Naive thymus-derived CD4-positive, alpha-beta T cell (primary cell): ENCODE measurements at regions not wholly inside any gene's neighbourhood (a gene's known extent, or its start where the extent isn't known, plus 50 kb on each side); places are given as distances from the start of the nearest gene placed in this dataset.
"Not testable (repeated sequence)": the region's sequence is repeated elsewhere in the genome, so short reads cannot be mapped to it uniquely, and the experiment has no call there.

ENCODE experiments used
- ATAC-seq: fragments of 150-1000 bp; cut with Tn5 transposase; 2 replicates; pipeline ENCODE4 v1.10.0; 2021; ENCODE audit warnings: mild to moderate bottlenecking, moderate library complexity
- CTCF ChIA-PET: fragments of 350-600 bp; sonication (Branson Sonifier 250); formaldehyde crosslinking; loops from one replicate; lab custom pipeline; 2021; ENCODE audit warnings: antibody characterized with exemption; lab: Charles Lee
- POLR2A ChIA-PET: fragments of 350-600 bp; sonication (Branson Sonifier 250); formaldehyde crosslinking; loops from one replicate; lab custom pipeline; 2021; ENCODE audit warnings: antibody characterized with exemption, inconsistent platforms; lab: Charles Lee
- DNase-seq, 9 donors: peaks; one replicate each; pipeline versions ENCODE4 v3.0.0 to v3.0.0-alpha.2; 2020 to 2022; ENCODE audit warnings: mixed read lengths in 1 of 9
- H3K27ac ChIP-seq: one replicate; pipeline ENCODE4 v1.7.0; 2013; ENCODE audit warnings: mild to moderate bottlenecking, low read depth, low read length, moderate library complexity
- H3K27me3 ChIP-seq, 2 donors: one replicate each; pipeline ENCODE4 v1.7.0; 2013; ENCODE audit warnings: low read length in 2 of 2, mild to moderate bottlenecking in 2 of 2, moderate library complexity in 2 of 2; ENCODE audit not compliant: control insufficient read depth in 2 of 2, insufficient read depth in 2 of 2
- H3K36me3 ChIP-seq, 3 experiments: 1 replicate in 2 of 3; 2 replicates in 1 of 3; pipeline ENCODE4 v1.7.0; 2013; ENCODE audit warnings: low read length in 3 of 3, mild to moderate bottlenecking in 3 of 3, moderate library complexity in 1 of 3; ENCODE audit not compliant: insufficient read depth in 3 of 3, control insufficient read depth in 2 of 3
- H3K4me1 ChIP-seq, 2 donors: one replicate each; pipeline ENCODE4 v1.7.0; 2013; ENCODE audit warnings: low read length in 2 of 2, mild to moderate bottlenecking in 2 of 2, moderate library complexity in 1 of 2; ENCODE audit not compliant: control insufficient read depth in 2 of 2, insufficient read depth in 2 of 2
- H3K4me3 ChIP-seq: 2 replicates; pipeline ENCODE4 v1.7.0; 2013; ENCODE audit warnings: mild to moderate bottlenecking, low read length
- H3K9me3 ChIP-seq, 3 experiments: 1 replicate in 2 of 3; 2 replicates in 1 of 3; pipeline ENCODE4 v1.7.0; 2013; ENCODE audit warnings: low read length in 3 of 3; ENCODE audit not compliant: control insufficient read depth in 2 of 3
- H3K27ac Mint-ChIP-seq, 9 donors: one replicate each; pipeline ENCODE4 v1.8.0; 2020 to 2022; ENCODE audit warnings: mixed read lengths in 9 of 9, mild to moderate bottlenecking in 8 of 9, moderate library complexity in 5 of 9, inconsistent platforms in 2 of 9
- H3K27me3 Mint-ChIP-seq, 5 donors: one replicate each; pipeline ENCODE4 v1.8.0; 2021 to 2022; ENCODE audit warnings: mixed read lengths in 5 of 5, mild to moderate bottlenecking in 1 of 5
- H3K36me3 Mint-ChIP-seq, 5 donors: one replicate each; pipeline ENCODE4 v1.8.0; 2020 to 2022; ENCODE audit warnings: mixed read lengths in 5 of 5, mild to moderate bottlenecking in 3 of 5, inconsistent platforms in 1 of 5
- H3K4me1 Mint-ChIP-seq, 7 donors: one replicate each; pipeline ENCODE4 v1.8.0; 2020 to 2022; ENCODE audit warnings: mixed read lengths in 7 of 7, mild to moderate bottlenecking in 3 of 7, inconsistent platforms in 1 of 7
- H3K4me3 Mint-ChIP-seq, 10 donors: one replicate each; pipeline ENCODE4 v1.8.0; 2020 to 2022; ENCODE audit warnings: mild to moderate bottlenecking in 10 of 10, mixed read lengths in 10 of 10, moderate library complexity in 6 of 10, inconsistent platforms in 2 of 10
- H3K9me3 Mint-ChIP-seq, 11 donors: one replicate each; pipeline ENCODE4 v1.8.0; 2020 to 2022; ENCODE audit warnings: mixed read lengths in 11 of 11, mild to moderate bottlenecking in 4 of 11, inconsistent platforms in 1 of 11, moderate library complexity in 1 of 11
- intact Hi-C, 2 donors: fragments of 100-400 bp; cut with micrococcal nuclease; formaldehyde crosslinking; loops; one replicate each; pipeline ENCODE4 v1.15.1; 2023

DNA sequence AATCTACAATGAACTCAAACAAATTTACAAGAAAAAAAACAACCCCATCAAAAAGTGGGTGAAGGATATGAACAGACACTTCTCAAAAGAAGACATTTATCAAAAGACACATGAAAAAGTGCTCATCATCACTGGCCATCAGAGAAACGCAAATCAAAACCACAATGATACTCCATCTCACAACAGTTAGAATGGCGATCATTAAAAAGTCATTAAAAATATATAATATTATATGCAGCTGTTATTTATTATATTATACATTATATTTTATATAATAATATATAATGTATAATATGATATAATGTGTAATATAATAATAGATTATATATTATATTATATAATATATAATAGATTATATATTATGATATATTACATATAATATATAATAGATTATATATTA is 1194.1 kb upstream of the SLC39A10 start:
- H3K9me3 ChIP-seq, H3K36me3 Mint-ChIP-seq, ATAC-seq, H3K4me1 Mint-ChIP-seq, H3K27ac Mint-ChIP-seq, H3K4me3 ChIP-seq, POLR2A ChIA-PET, H3K4me3 Mint-ChIP-seq, CTCF ChIA-PET, H3K27ac ChIP-seq, H3K9me3 Mint-ChIP-seq, H3K36me3 ChIP-seq, DNase-seq, H3K27me3 Mint-ChIP-seq, H3K27me3 ChIP-seq, H3K4me1 ChIP-seq: not testable (repeated sequence)
- intact Hi-C loops = loop anchor here in 1 of 2 donors (10.0 kb wide), 1 partner anchor 1602 kb away; the partner anchor contains the start of gene DNAH7

DNA sequence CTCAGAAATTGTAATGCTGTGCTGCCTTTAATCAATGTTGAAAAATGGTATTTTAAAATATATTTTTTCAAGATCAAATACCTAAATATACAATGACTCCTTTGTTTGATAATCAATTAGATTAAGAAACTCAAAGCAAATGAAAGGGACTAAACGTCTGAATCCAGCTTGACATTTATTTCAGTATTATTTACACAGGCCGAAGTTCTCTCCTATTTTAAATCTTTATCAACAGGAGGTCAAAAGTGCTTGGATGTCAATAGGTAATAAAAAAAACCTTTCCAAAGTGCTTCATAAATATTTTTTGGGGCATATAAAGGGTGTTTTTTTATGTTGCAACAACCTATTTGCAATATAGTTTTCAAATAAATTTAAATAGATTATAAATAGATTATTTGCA is 1201.7 kb upstream of the SLC39A10 start:
- no peak overlapping the region for H3K27ac ChIP-seq
- ChIA-PET POLR2A (no interaction called here), CTCF (no interaction called here)
- Mint-ChIP-seq H3K36me3 (no peaks in the 10 kb centered on the region), H3K27ac (no peak overlapping the region), H3K9me3 (peaks cover 0 to 2% (median 0%) of the 10 kb centered on the region in 11 donors), H3K4me3 (no peak overlapping the region), H3K27me3 (peaks cover 0 to 2% (median 0%) of the 10 kb centered on the region in 5 donors), H3K4me1 (no peaks in the 10 kb centered on the region)
- no peak overlapping the region for H3K4me3 ChIP-seq
- intact Hi-C loops = no loop called here
- H3K27me3 ChIP-seq = no peaks in the 10 kb centered on the region
- no peaks in the 10 kb centered on the region for H3K9me3 ChIP-seq
- ATAC-seq = no peak
- no peak for DNase-seq
- no peaks in the 10 kb centered on the region for H3K36me3 ChIP-seq
- no peaks in the 10 kb centered on the region for H3K4me1 ChIP-seq

DNA sequence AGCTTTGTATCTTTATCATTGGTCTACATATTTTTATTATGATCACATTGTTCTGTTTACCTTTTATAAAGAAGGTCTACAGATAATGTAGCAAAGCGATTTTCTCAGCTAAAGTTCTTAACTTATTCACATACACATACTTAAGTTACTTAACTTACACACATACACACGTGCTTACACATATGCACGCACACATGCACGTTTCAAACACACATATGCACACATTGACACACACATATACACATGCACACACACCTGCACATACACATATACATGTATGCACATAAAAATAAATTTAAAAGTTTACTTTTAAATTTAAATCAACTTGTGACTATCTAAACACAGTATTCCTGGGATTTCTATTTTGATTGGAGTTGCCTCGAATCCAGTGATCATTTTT is 1204.5 kb upstream of the SLC39A10 start:
- peaks cover 0 to 3% (median 0%) of the 10 kb centered on the region in 11 donors for H3K9me3 Mint-ChIP-seq
- H3K4me1 Mint-ChIP-seq = no peaks in the 10 kb centered on the region
- Histone ChIP-seq H3K27ac (no peak overlapping the region), H3K9me3 (no peaks in the 10 kb centered on the region), H3K4me1 (no peaks in the 10 kb centered on the region), H3K36me3 (no peaks in the 10 kb centered on the region), H3K27me3 (no peaks in the 10 kb centered on the region), H3K4me3 (no peak overlapping the region)
- no peaks in the 10 kb centered on the region for H3K36me3 Mint-ChIP-seq
- intact Hi-C loops = no loop called here
- H3K27me3 Mint-ChIP-seq = peaks cover 0 to 2% (median 0%) of the 10 kb centered on the region in 5 donors
- DNase-seq (no peak), ATAC-seq (no peak)
- POLR2A ChIA-PET = no interaction called here
- H3K27ac Mint-ChIP-seq = no peak overlapping the region
- no peak overlapping the region for H3K4me3 Mint-ChIP-seq
- CTCF ChIA-PET = interaction anchor here (0.6 kb wide), 1 partner anchor 1735 kb away, joined by 4 read pairs; no protein-coding TSS in a partner anchor

GRCh38 chr2:194445226-194445625 is 1211.8 kb upstream of the SLC39A10 start:
- Mint-ChIP-seq H3K36me3 (peaks cover 0 to 5% (median 0%) of the 10 kb centered on the region in 5 donors), H3K9me3 (peaks cover 0 to 17% (median 4%) of the 10 kb centered on the region in 11 donors), H3K4me3 (no peak overlapping the region), H3K27me3 (no peaks in the 10 kb centered on the region), H3K4me1 (no peaks in the 10 kb centered on the region), H3K27ac (peak overlapping the region in 1 of 9 donors; percentile 10)
- CTCF ChIA-PET = no interaction called here
- Histone ChIP-seq H3K36me3 (no peaks in the 10 kb centered on the region), H3K27ac (no peak overlapping the region), H3K9me3 (no peaks in the 10 kb centered on the region), H3K4me1 (no peaks in the 10 kb centered on the region), H3K27me3 (no peaks in the 10 kb centered on the region), H3K4me3 (no peak overlapping the region)
- DNase-seq = no peak
- intact Hi-C loops = no loop called here
- POLR2A ChIA-PET = no interaction called here
- ATAC-seq = no peak

GRCh38 chr2:194443926-194444325 is 1213.1 kb upstream of the SLC39A10 start:
- Histone ChIP-seq H3K36me3 (no peaks in the 10 kb centered on the region), H3K4me1 (no peaks in the 10 kb centered on the region), H3K9me3 (no peaks in the 10 kb centered on the region), H3K27ac (no peak overlapping the region), H3K4me3 (no peak overlapping the region), H3K27me3 (no peaks in the 10 kb centered on the region)
- no peak overlapping the region for H3K4me3 Mint-ChIP-seq
- H3K9me3 Mint-ChIP-seq = peaks cover 0 to 17% (median 7%) of the 10 kb centered on the region in 11 donors
- DNase-seq (no peak), ATAC-seq (no peak)
- H3K27ac Mint-ChIP-seq = no peak overlapping the region
- POLR2A ChIA-PET = no interaction called here
- no peaks in the 10 kb centered on the region for H3K27me3 Mint-ChIP-seq
- H3K36me3 Mint-ChIP-seq = peaks cover 0 to 5% (median 0%) of the 10 kb centered on the region in 5 donors
- intact Hi-C loops = no loop called here
- CTCF ChIA-PET = no interaction called here
- no peaks in the 10 kb centered on the region for H3K4me1 Mint-ChIP-seq

GRCh38 chr2:194424683-194425209 is 1232.3 kb upstream of the SLC39A10 start:
- POLR2A ChIA-PET = no interaction called here
- Mint-ChIP-seq H3K4me3 (no peak overlapping the region), H3K27me3 (no peaks in the 10 kb centered on the region), H3K27ac (no peak overlapping the region), H3K36me3 (no peaks in the 10 kb centered on the region), H3K9me3 (peaks cover 0 to 2% (median 0%) of the 10 kb centered on the region in 11 donors), H3K4me1 (no peaks in the 10 kb centered on the region)
- Histone ChIP-seq H3K36me3 (no peaks in the 10 kb centered on the region), H3K9me3 (no peaks in the 10 kb centered on the region), H3K4me1 (no peaks in the 10 kb centered on the region), H3K4me3 (no peak overlapping the region), H3K27ac (no peak overlapping the region), H3K27me3 (no peaks in the 10 kb centered on the region)
- intact Hi-C loops = no loop called here
- CTCF ChIA-PET = no interaction called here
- DNase-seq (no peak), ATAC-seq (no peak)

- intact Hi-C loops = no loop called here
- H3K27ac Mint-ChIP-seq = no peak overlapping the region
- H3K36me3 Mint-ChIP-seq = no peaks in the 10 kb centered on the region
- peaks cover 0 to 6% (median 0%) of the 10 kb centered on the region in 5 donors for H3K27me3 Mint-ChIP-seq
- Histone ChIP-seq H3K9me3 (no peaks in the 10 kb centered on the region), H3K36me3 (no peaks in the 10 kb centered on the region), H3K27ac (no peak overlapping the region), H3K4me3 (no peak overlapping the region), H3K27me3 (no peaks in the 10 kb centered on the region), H3K4me1 (no peaks in the 10 kb centered on the region)
- ATAC-seq (no peak), DNase-seq (no peak)
- H3K4me1 Mint-ChIP-seq = no peaks in the 10 kb centered on the region
- no peak overlapping the region for H3K4me3 Mint-ChIP-seq
- CTCF ChIA-PET = no interaction called here
- peaks cover 0 to 1% (median 0%) of the 10 kb centered on the region in 11 donors for H3K9me3 Mint-ChIP-seq
- POLR2A ChIA-PET = no interaction called here
These were observed 1245.8 kb upstream of the SLC39A10 start for GRCh38 chr2:194411221-194411620.
